Osteoblast (primary cell): ENCODE measurements at regions not wholly inside any gene's neighbourhood (a gene's known extent, or its start where the extent isn't known, plus 50 kb on each side); places are given as distances from the start of the nearest gene placed in this dataset.

Source experiments
- DNase-seq: peaks from one replicate; pipeline ENCODE4 v3.0.0; 2011; ENCODE audit warnings: low spot score, mixed read lengths; ENCODE audit not compliant: insufficient read length; ENCODE audit errors: missing footprints
- H2AFZ ChIP-seq: 2 replicates; pipeline ENCODE4 v1.6.0; 2011; ENCODE audit warnings: mild to moderate bottlenecking, low read length
- H3K27ac ChIP-seq: 2 replicates; pipeline ENCODE4 v1.5.1; 2011; ENCODE audit warnings: mild to moderate bottlenecking, low read depth, low read length, moderate library complexity
- H3K27me3 ChIP-seq: 2 replicates; pipeline ENCODE4 v1.6.0; 2012; ENCODE audit warnings: mild to moderate bottlenecking, control low read depth, inconsistent platforms, low read length, moderate library complexity; ENCODE audit not compliant: insufficient read depth
- H3K36me3 ChIP-seq: 2 replicates; pipeline ENCODE4 v1.5.1; 2011; ENCODE audit warnings: mild to moderate bottlenecking, low read length, control low read depth, moderate library complexity; ENCODE audit not compliant: insufficient read depth
- H3K4me1 ChIP-seq: 2 replicates; pipeline ENCODE4 v1.5.1; 2011; ENCODE audit warnings: mild to moderate bottlenecking, low read length, control low read depth, moderate library complexity; ENCODE audit not compliant: insufficient read depth
- H3K4me2 ChIP-seq: 2 replicates; pipeline ENCODE4 v1.6.0; 2011; ENCODE audit warnings: mild to moderate bottlenecking, low read length; ENCODE audit not compliant: insufficient read depth
- H3K4me3 ChIP-seq: fragments of 200-600 bp; sonication (generic); 3 replicates; pipeline ENCODE4 v1.5.1; 2012; ENCODE audit warnings: mild to moderate bottlenecking, low read length, inconsistent platforms; ENCODE audit not compliant: insufficient read depth
- H3K79me2 ChIP-seq: 2 replicates; pipeline ENCODE4 v1.6.0; 2012; ENCODE audit warnings: mild to moderate bottlenecking, low read length, control low read depth, inconsistent platforms; ENCODE audit not compliant: insufficient read depth
- H3K9me3 ChIP-seq: 2 replicates; pipeline ENCODE4 v1.5.1; 2011; ENCODE audit warnings: low read depth, low read length, control low read depth
- H4K20me1 ChIP-seq: 2 replicates; pipeline ENCODE4 v1.6.0; 2012; ENCODE audit warnings: mild to moderate bottlenecking, low read length, control low read depth; ENCODE audit not compliant: insufficient read depth
- TF ChIP-seq, protein P1 (sequence below): IDR thresholded peaks from 2 replicates; pipeline ENCODE4 v1.5.1; 2011; ENCODE audit warnings: mild to moderate bottlenecking, low read depth, low read length, moderate library complexity; ENCODE audit errors: extremely low read depth

DNA sequence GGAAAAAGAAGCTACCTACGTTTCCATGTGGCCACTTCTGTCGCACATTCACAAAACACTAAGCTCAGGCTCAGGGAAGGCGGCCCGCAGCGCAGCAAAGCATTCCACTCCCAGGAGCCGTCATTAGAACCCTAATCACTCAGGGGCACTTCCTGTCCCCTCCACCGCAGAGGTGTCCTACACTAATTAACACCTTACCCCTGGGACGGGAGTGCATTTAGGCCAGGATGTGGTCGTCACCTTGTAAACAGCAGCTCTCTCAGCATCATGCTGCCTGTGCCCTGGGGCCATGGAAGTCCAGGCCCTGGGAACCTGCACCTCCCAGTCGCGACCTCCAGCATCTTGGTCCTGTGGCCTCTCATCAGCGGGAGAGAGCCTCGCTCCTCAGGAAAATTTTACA lies 359.8 kb upstream of the SALL3 start:
- Histone ChIP-seq H3K27me3 (no peaks in the 10 kb centered on the region), H3K4me3 (no peak overlapping the region), H4K20me1 (no peaks in the 10 kb centered on the region), H3K36me3 (no peaks in the 10 kb centered on the region), H3K9me3 (peaks cover 6% of the 10 kb centered on the region), H3K27ac (no peak overlapping the region), H3K4me2 (no peak overlapping the region), H2AFZ (no peak overlapping the region), H3K79me2 (no peaks in the 10 kb centered on the region), H3K4me1 (no peaks in the 10 kb centered on the region)
- DNase-seq, result no peak
- TF ChIP-seq, protein P1, sequence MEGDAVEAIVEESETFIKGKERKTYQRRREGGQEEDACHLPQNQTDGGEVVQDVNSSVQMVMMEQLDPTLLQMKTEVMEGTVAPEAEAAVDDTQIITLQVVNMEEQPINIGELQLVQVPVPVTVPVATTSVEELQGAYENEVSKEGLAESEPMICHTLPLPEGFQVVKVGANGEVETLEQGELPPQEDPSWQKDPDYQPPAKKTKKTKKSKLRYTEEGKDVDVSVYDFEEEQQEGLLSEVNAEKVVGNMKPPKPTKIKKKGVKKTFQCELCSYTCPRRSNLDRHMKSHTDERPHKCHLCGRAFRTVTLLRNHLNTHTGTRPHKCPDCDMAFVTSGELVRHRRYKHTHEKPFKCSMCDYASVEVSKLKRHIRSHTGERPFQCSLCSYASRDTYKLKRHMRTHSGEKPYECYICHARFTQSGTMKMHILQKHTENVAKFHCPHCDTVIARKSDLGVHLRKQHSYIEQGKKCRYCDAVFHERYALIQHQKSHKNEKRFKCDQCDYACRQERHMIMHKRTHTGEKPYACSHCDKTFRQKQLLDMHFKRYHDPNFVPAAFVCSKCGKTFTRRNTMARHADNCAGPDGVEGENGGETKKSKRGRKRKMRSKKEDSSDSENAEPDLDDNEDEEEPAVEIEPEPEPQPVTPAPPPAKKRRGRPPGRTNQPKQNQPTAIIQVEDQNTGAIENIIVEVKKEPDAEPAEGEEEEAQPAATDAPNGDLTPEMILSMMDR, result no peak

DNA sequence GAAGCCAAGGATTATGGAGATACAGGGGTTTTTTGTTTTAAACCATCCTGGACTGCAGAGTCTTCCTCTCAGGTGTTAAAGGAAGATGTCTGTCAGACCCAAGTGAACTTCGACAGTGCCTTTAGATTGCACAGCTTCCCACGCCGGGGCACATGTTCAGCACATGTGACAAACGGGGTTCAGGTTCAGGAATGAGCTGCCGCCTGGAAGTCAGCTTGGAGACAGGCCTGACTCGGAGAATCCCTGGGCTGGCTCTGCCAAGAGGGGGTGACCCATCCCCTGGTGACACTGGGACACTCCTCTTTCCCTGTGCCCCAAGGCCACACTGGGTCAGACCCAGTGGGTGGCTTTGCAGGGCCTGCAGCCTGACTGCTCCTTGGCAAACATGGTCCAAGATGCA lies 359.3 kb upstream of the SALL3 start:
- Histone ChIP-seq H4K20me1 (no peaks in the 10 kb centered on the region), H3K4me2 (no peak overlapping the region), H3K79me2 (no peaks in the 10 kb centered on the region), H3K9me3 (peaks cover 6% of the 10 kb centered on the region), H3K4me1 (no peaks in the 10 kb centered on the region), H2AFZ (no peak overlapping the region), H3K27me3 (no peaks in the 10 kb centered on the region), H3K4me3 (no peak overlapping the region), H3K36me3 (no peaks in the 10 kb centered on the region), H3K27ac (no peak overlapping the region)
- TF ChIP-seq, protein P1, result no peak
- no peak for DNase-seq

DNA sequence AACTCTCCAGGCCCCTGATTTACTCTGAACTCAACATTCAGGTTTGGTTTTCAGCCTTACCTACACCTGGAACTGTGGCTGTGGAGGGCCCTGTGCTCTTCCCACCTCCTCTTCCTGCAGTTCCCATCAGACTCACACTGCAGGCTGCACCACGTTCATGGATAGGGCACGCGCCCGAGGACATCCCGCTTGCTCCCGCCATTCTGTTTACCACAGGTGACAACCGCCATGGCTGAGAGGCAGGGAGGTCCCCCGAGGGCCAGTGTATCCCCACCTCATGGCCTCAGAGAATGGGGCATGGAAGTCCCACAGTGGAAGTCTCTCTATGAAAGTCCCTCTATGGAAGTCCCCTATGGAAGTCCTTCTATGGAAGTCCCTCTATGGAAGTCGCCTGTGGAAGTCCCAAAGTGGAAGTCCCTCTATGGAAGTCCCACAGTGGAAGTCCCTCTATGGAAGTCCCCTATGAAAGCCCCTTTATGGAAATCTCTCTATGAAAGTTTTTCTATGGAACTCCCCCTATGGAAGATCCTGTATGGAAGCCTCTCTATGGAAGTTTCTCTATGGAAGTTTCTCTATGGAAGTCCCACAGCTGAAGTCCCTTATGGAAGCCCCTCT lies 358.4 kb upstream of the SALL3 start:
- H3K36me3 ChIP-seq, result no peaks in the 10 kb centered on the region
- no peak for DNase-seq
- no peaks in the 10 kb centered on the region for H4K20me1 ChIP-seq
- no peaks in the 10 kb centered on the region for H3K4me1 ChIP-seq
- H3K4me2 ChIP-seq, result no peak overlapping the region
- no peaks in the 10 kb centered on the region for H3K27me3 ChIP-seq
- H3K4me3 ChIP-seq, result no peak overlapping the region
- no peak overlapping the region for H2AFZ ChIP-seq
- no peak overlapping the region for H3K27ac ChIP-seq
- peaks cover 6% of the 10 kb centered on the region for H3K9me3 ChIP-seq
- TF ChIP-seq, protein P1, result no peak
- H3K79me2 ChIP-seq, result no peaks in the 10 kb centered on the region

DNA sequence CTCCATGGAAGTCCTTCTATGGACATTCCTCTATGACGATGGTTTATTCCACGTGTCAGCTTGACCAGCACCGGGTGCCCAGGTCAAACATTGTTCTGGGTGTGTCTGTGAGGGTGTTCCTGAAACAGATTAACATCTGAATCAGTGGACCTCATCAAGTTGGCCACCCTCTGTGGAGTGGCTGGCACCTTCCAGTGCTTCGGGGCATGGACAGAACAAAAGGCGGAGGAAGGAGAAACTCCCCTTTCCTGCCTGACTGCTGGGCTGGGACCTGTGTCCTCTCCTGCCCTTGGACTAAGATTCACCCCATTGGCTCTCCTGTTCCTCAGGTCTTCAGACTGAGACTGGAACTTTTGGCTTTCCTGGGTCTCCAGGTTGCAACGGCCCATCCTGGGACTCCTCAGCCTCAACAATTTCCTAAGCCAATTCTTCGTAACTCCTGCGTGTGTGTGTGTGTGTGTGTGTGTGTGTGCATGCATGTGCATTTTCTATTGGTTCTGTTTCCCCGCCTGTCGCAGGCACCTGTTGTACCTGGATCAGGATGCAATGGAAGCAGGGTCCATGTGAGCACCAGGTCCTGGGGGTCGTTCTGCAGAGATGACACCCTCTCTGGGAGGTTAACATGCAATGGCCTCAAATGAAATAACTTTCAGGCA lies 357.2 kb upstream of the SALL3 start:
- H3K4me3 ChIP-seq, result no peak overlapping the region
- H2AFZ ChIP-seq, result no peak overlapping the region
- H3K79me2 ChIP-seq, result no peaks in the 10 kb centered on the region
- no peak for DNase-seq
- no peak overlapping the region for H3K27ac ChIP-seq
- no peaks in the 10 kb centered on the region for H3K27me3 ChIP-seq
- peaks cover 6% of the 10 kb centered on the region for H3K9me3 ChIP-seq
- no peaks in the 10 kb centered on the region for H3K36me3 ChIP-seq
- H4K20me1 ChIP-seq, result no peaks in the 10 kb centered on the region
- TF ChIP-seq, protein P1, result no peak
- H3K4me2 ChIP-seq, result no peak overlapping the region
- no peaks in the 10 kb centered on the region for H3K4me1 ChIP-seq
